Muscle layer of duodenum (tissue), 2 donors: ENCODE measurements at regions not wholly inside any gene's neighbourhood (a gene's known extent, or its start where the extent isn't known, plus 50 kb on each side); places are given as distances from the start of the nearest gene placed in this dataset.

Experiments used
- H3K27ac ChIP-seq: one replicate; pipeline ENCODE4 v1.7.0; 2013; ENCODE audit warnings: mild to moderate bottlenecking, low read length
- H3K27me3 ChIP-seq: one replicate; pipeline ENCODE4 v1.7.0; 2013; ENCODE audit warnings: low read depth, mild to moderate bottlenecking, control low read depth, low read length
- H3K36me3 ChIP-seq, 2 donors: one replicate each; pipeline ENCODE4 v1.7.0; 2013; ENCODE audit warnings: low read length in 2 of 2, control low read depth in 1 of 2, mild to moderate bottlenecking in 1 of 2; ENCODE audit not compliant: insufficient read depth in 2 of 2, control insufficient read depth in 1 of 2
- H3K4me1 ChIP-seq, 2 donors: one replicate each; pipeline ENCODE4 v1.7.0; 2013; ENCODE audit warnings: low read length in 2 of 2, mild to moderate bottlenecking in 2 of 2, control low read depth in 1 of 2, moderate library complexity in 1 of 2; ENCODE audit not compliant: insufficient read depth in 2 of 2, control insufficient read depth in 1 of 2
- H3K4me3 ChIP-seq, 2 donors: one replicate each; pipeline ENCODE4 v1.7.0; 2013; ENCODE audit warnings: low read length in 2 of 2, low read depth in 1 of 2, mild to moderate bottlenecking in 1 of 2
- H3K9me3 ChIP-seq, 2 donors: one replicate each; pipeline ENCODE4 v1.7.0; 2013; ENCODE audit warnings: low read length in 2 of 2, control low read depth in 1 of 2, mild to moderate bottlenecking in 1 of 2; ENCODE audit not compliant: control insufficient read depth in 1 of 2
- donor health status: healthy.

GRCh38 chr1:98030483-98030882, 109.6 kb upstream of the DPYD start:
- no peak overlapping the region for H3K4me3 ChIP-seq
- H3K36me3 ChIP-seq, result no peaks in the 10 kb centered on the region
- H3K27me3 ChIP-seq, result no peaks in the 10 kb centered on the region
- no peaks in the 10 kb centered on the region for H3K9me3 ChIP-seq
- no peak overlapping the region for H3K27ac ChIP-seq
- no peaks in the 10 kb centered on the region for H3K4me1 ChIP-seq

- H3K4me3 ChIP-seq, result no peak overlapping the region
- H3K27ac ChIP-seq, result no peak overlapping the region
- no peaks in the 10 kb centered on the region for H3K36me3 ChIP-seq
- H3K4me1 ChIP-seq, result no peaks in the 10 kb centered on the region
- H3K9me3 ChIP-seq, result no peaks in the 10 kb centered on the region
- H3K27me3 ChIP-seq, result no peaks in the 10 kb centered on the region
These were observed 108.0 kb upstream of the DPYD start for GRCh38 chr1:98028800-98029199.

GRCh38 chr1:98027103-98027705, 106.4 kb upstream of the DPYD start:
- no peaks in the 10 kb centered on the region for H3K36me3 ChIP-seq
- no peaks in the 10 kb centered on the region for H3K9me3 ChIP-seq
- no peaks in the 10 kb centered on the region for H3K27me3 ChIP-seq
- H3K4me1 ChIP-seq, result no peaks in the 10 kb centered on the region
- no peak overlapping the region for H3K4me3 ChIP-seq
- no peak overlapping the region for H3K27ac ChIP-seq

- Histone ChIP-seq H3K9me3 (no peaks in the 10 kb centered on the region), H3K4me3 (no peak overlapping the region), H3K36me3 (no peaks in the 10 kb centered on the region), H3K27ac (no peak overlapping the region), H3K27me3 (no peaks in the 10 kb centered on the region), H3K4me1 (no peaks in the 10 kb centered on the region)
These were observed 105.0 kb upstream of the DPYD start for GRCh38 chr1:98025858-98026257.

- H3K27ac ChIP-seq, result no peak overlapping the region
- no peaks in the 10 kb centered on the region for H3K9me3 ChIP-seq
- H3K4me1 ChIP-seq, result no peaks in the 10 kb centered on the region
- H3K27me3 ChIP-seq, result no peaks in the 10 kb centered on the region
- H3K4me3 ChIP-seq, result no peak overlapping the region
- no peaks in the 10 kb centered on the region for H3K36me3 ChIP-seq
These were observed 100.3 kb upstream of the DPYD start for GRCh38 chr1:98021126-98021525.

- Histone ChIP-seq H3K9me3 (no peaks in the 10 kb centered on the region), H3K36me3 (no peaks in the 10 kb centered on the region), H3K27ac (no peak overlapping the region), H3K4me1 (no peaks in the 10 kb centered on the region), H3K4me3 (no peak overlapping the region), H3K27me3 (no peaks in the 10 kb centered on the region)
These were observed 98.9 kb upstream of the DPYD start for GRCh38 chr1:98019747-98020146.

- H3K4me1 ChIP-seq, result no peaks in the 10 kb centered on the region
- no peaks in the 10 kb centered on the region for H3K27me3 ChIP-seq
- H3K27ac ChIP-seq, result no peak overlapping the region
- H3K36me3 ChIP-seq, result no peaks in the 10 kb centered on the region
- no peaks in the 10 kb centered on the region for H3K9me3 ChIP-seq
- H3K4me3 ChIP-seq, result no peak overlapping the region
These were observed 97.2 kb upstream of the DPYD start for GRCh38 chr1:98018074-98018473.

GRCh38 chr1:98017184-98017583, 96.3 kb upstream of the DPYD start:
- Histone ChIP-seq H3K4me1 (no peaks in the 10 kb centered on the region), H3K27me3 (no peaks in the 10 kb centered on the region), H3K9me3 (no peaks in the 10 kb centered on the region), H3K27ac (no peak overlapping the region), H3K4me3 (no peak overlapping the region), H3K36me3 (no peaks in the 10 kb centered on the region)

- H3K36me3 ChIP-seq, result no peaks in the 10 kb centered on the region
- no peaks in the 10 kb centered on the region for H3K4me1 ChIP-seq
- H3K4me3 ChIP-seq, result no peak overlapping the region
- H3K27me3 ChIP-seq, result no peaks in the 10 kb centered on the region
- H3K9me3 ChIP-seq, result no peaks in the 10 kb centered on the region
- no peak overlapping the region for H3K27ac ChIP-seq
These were observed 87.5 kb upstream of the DPYD start for GRCh38 chr1:98008373-98008772.

GRCh38 chr1:98005326-98006010, 84.6 kb upstream of the DPYD start:
- no peak overlapping the region for H3K27ac ChIP-seq
- H3K4me3 ChIP-seq, result no peak overlapping the region
- H3K9me3 ChIP-seq, result no peaks in the 10 kb centered on the region
- no peaks in the 10 kb centered on the region for H3K36me3 ChIP-seq
- H3K4me1 ChIP-seq, result no peaks in the 10 kb centered on the region
- no peaks in the 10 kb centered on the region for H3K27me3 ChIP-seq

GRCh38 chr1:98003442-98003841, 82.6 kb upstream of the DPYD start:
- H3K36me3 ChIP-seq, result no peaks in the 10 kb centered on the region
- H3K9me3 ChIP-seq, result no peaks in the 10 kb centered on the region
- H3K27ac ChIP-seq, result no peak overlapping the region
- H3K4me1 ChIP-seq, result no peaks in the 10 kb centered on the region
- H3K4me3 ChIP-seq, result no peak overlapping the region
- no peaks in the 10 kb centered on the region for H3K27me3 ChIP-seq

- no peak overlapping the region for H3K4me3 ChIP-seq
- H3K36me3 ChIP-seq, result no peaks in the 10 kb centered on the region
- no peaks in the 10 kb centered on the region for H3K27me3 ChIP-seq
- H3K9me3 ChIP-seq, result no peaks in the 10 kb centered on the region
- H3K4me1 ChIP-seq, result no peaks in the 10 kb centered on the region
- no peak overlapping the region for H3K27ac ChIP-seq
These were observed 81.5 kb upstream of the DPYD start for GRCh38 chr1:98002288-98002687.
